ENCODE measurements at regions not wholly inside any gene's neighbourhood (a gene's known extent, or its start where the extent isn't known, plus 50 kb on each side); places are given as distances from the start of the nearest gene placed in this dataset.
"Not testable (repeated sequence)": the region's sequence is repeated elsewhere in the genome, so short reads cannot be mapped to it uniquely, and the experiment has no call there.

GRCh38 chr13:37959284-37959683 lies 89.7 kb upstream of the TRPC4 start:
- H4K20me1 ChIP-seq (ENCODE audit: low read length) = no peaks in the 10 kb centered on the region
- H3F3A ChIP-seq (ENCODE audit: low read length, unreplicated experiment) = no peaks in the 10 kb centered on the region
- H3K9ac ChIP-seq (ENCODE audit: low read length) = no peak overlapping the region
- H3K4me3 ChIP-seq (ENCODE audit: low read length) = no peak overlapping the region
- H3K36me3 ChIP-seq (ENCODE audit: low read depth, low read length) = no peaks in the 10 kb centered on the region
- H3K27me3 ChIP-seq (ENCODE audit: low read length) = no peaks in the 10 kb centered on the region
- TF ChIP-seq EZH2 (IDR thresholded peaks at IDR 0.05; ENCODE audit: low read length, unreplicated experiment) (no peak), CTCF (conservative IDR thresholded peaks at IDR 0.05; ENCODE audit: low read depth, low read length) (no peak), EZH2phosphoT487 (IDR thresholded peaks at IDR 0.05; ENCODE audit: borderline replicate concordance, low read length) (no peak)
- POLR2A ChIA-PET (ENCODE audit: unreplicated experiment) = no interaction called here
- no TSS peak for BruUV-seq (replicated peaks)
- peaks cover 14% of the 10 kb centered on the region for H3K4me1 ChIP-seq (ENCODE audit: insufficient read depth, low read length)
- no peak overlapping the region for H3K27ac ChIP-seq (ENCODE audit: low read length)
- no peaks in the 10 kb centered on the region for H3K9me2 ChIP-seq (replicated peaks; ENCODE audit: low read length)
- no peaks in the 10 kb centered on the region for H3K9me3 ChIP-seq (ENCODE audit: low read length)
- DNase-seq (no peak), ATAC-seq (no peak)
- H3K79me2 ChIP-seq (ENCODE audit: low read length) = no peaks in the 10 kb centered on the region
- intact Hi-C loops (cut with micrococcal nuclease) = no loop called here
- CTCF ChIA-PET = interaction anchor here (0.5 kb wide), 1 partner anchor 68 kb away, joined by 6 read pairs; no protein-coding TSS in a partner anchor
- no peak overlapping the region for H2AFZ ChIP-seq (ENCODE audit: low read length)
- no peak overlapping the region for H3K4me2 ChIP-seq (ENCODE audit: low read length)

GRCh38 chr13:37956536-37956935 lies 87.0 kb upstream of the TRPC4 start:
- H4K20me1 ChIP-seq (ENCODE audit: low read length) = no peaks in the 10 kb centered on the region
- DNase-seq (peak; percentile 71), ATAC-seq (peak; percentile 60)
- ChIA-PET POLR2A (ENCODE audit: unreplicated experiment) (no interaction called here), CTCF (no interaction called here)
- peaks cover 14% of the 10 kb centered on the region for H3K4me1 ChIP-seq (ENCODE audit: insufficient read depth, low read length)
- no peak overlapping the region for H3K27ac ChIP-seq (ENCODE audit: low read length)
- no peaks in the 10 kb centered on the region for H3K9me3 ChIP-seq (ENCODE audit: low read length)
- TF ChIP-seq EZH2phosphoT487 (IDR thresholded peaks at IDR 0.05; ENCODE audit: borderline replicate concordance, low read length) (no peak), EZH2 (IDR thresholded peaks at IDR 0.05; ENCODE audit: low read length, unreplicated experiment) (no peak), CTCF (conservative IDR thresholded peaks at IDR 0.05; ENCODE audit: low read depth, low read length) (no peak)
- H3F3A ChIP-seq (ENCODE audit: low read length, unreplicated experiment) = no peaks in the 10 kb centered on the region
- no peaks in the 10 kb centered on the region for H3K79me2 ChIP-seq (ENCODE audit: low read length)
- H3K36me3 ChIP-seq (ENCODE audit: low read depth, low read length) = no peaks in the 10 kb centered on the region
- H3K4me3 ChIP-seq (ENCODE audit: low read length) = no peak overlapping the region
- intact Hi-C loops (cut with micrococcal nuclease) = no loop called here
- no peak overlapping the region for H2AFZ ChIP-seq (ENCODE audit: low read length)
- no peaks in the 10 kb centered on the region for H3K27me3 ChIP-seq (ENCODE audit: low read length)
- H3K9me2 ChIP-seq (replicated peaks; ENCODE audit: low read length) = no peaks in the 10 kb centered on the region
- no peak overlapping the region for H3K9ac ChIP-seq (ENCODE audit: low read length)
- H3K4me2 ChIP-seq (ENCODE audit: low read length) = no peak overlapping the region
- no TSS peak for BruUV-seq (replicated peaks)

DNA sequence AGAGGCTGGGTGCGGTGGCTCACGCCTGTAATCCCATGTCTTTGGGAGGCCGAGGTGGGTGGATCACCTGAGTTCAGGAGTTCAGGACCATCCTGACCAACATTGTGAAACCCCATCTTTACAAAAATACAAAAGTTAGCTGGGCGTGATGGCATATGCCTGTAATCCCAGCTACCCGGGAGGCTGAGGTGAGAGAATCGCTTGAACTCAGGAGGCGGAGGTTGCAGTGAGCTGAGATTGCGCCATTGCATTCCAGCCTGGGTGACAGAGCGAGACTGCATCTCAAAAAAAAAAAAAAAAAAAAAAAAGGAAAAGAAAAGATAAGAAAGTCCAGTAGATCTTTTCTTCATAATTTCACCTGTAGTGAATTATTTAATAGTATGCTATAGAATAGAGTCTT lies 85.0 kb upstream of the TRPC4 start:
- DNase-seq; intact Hi-C loops (cut with micrococcal nuclease); H3K9me2 ChIP-seq (replicated peaks; ENCODE audit: low read length); H3K9me3 ChIP-seq (ENCODE audit: low read length); CTCF ChIA-PET; POLR2A ChIA-PET (ENCODE audit: unreplicated experiment); H3K9ac ChIP-seq (ENCODE audit: low read length); H3K27me3 ChIP-seq (ENCODE audit: low read length); H3F3A ChIP-seq (ENCODE audit: low read length, unreplicated experiment); H3K36me3 ChIP-seq (ENCODE audit: low read depth, low read length); BruUV-seq (replicated peaks); H4K20me1 ChIP-seq (ENCODE audit: low read length); ATAC-seq; H3K79me2 ChIP-seq (ENCODE audit: low read length): not testable (repeated sequence)
- peak overlapping the region; percentile 40; the same call in 1 of the 2 replicates for H3K4me3 ChIP-seq (ENCODE audit: low read length)
- 0 out of 2 replicates have a peak overlapping the region, but pooled peaks have one; percentile 38 for H2AFZ ChIP-seq (ENCODE audit: low read length)
- H3K4me1 ChIP-seq (ENCODE audit: insufficient read depth, low read length) = peaks cover 14% of the 10 kb centered on the region
- peak overlapping the region; percentile 69 for H3K4me2 ChIP-seq (ENCODE audit: low read length)
- peak overlapping the region; percentile 17 for H3K27ac ChIP-seq (ENCODE audit: low read length)

Data from PC-3 (cell line).